Activated B cell treated with CpG ODN at 0.5 μM for 24 hours (primary cell): ENCODE measurements at regions not wholly inside any gene's neighbourhood (a gene's known extent, or its start where the extent isn't known, plus 50 kb on each side); places are given as distances from the start of the nearest gene placed in this dataset.

Source experiments
- ATAC-seq: fragments of 200-7000 bp; cut with Tn5 transposase; one replicate; pipeline ENCODE4 v1.10.0; 2021; ENCODE audit warnings: low read depth, mild to moderate bottlenecking, moderate library complexity
- CTCF ChIA-PET: fragments of 350-600 bp; sonication (Branson Sonifier 250); formaldehyde crosslinking; loops from one replicate; lab custom pipeline; 2021; ENCODE audit warnings: antibody characterized with exemption; lab: Charles Lee
- POLR2A ChIA-PET: fragments of 350-600 bp; sonication (Branson Sonifier 250); formaldehyde crosslinking; loops from one replicate; lab custom pipeline; 2021; ENCODE audit warnings: antibody characterized with exemption; lab: Charles Lee
- DNase-seq: peaks from one replicate; pipeline ENCODE4 v3.0.0; 2022
- H3K27ac Mint-ChIP-seq: one replicate; pipeline ENCODE4 v1.8.0; 2020; ENCODE audit warnings: mixed read lengths
- H3K27me3 Mint-ChIP-seq: one replicate; pipeline ENCODE4 v1.8.0; 2021; ENCODE audit warnings: mixed read lengths
- H3K36me3 Mint-ChIP-seq: one replicate; pipeline ENCODE4 v1.8.0; 2021; ENCODE audit warnings: low read depth, mixed read lengths
- H3K4me1 Mint-ChIP-seq: one replicate; pipeline ENCODE4 v1.8.0; 2021; ENCODE audit warnings: mixed read lengths
- H3K4me3 Mint-ChIP-seq: one replicate; pipeline ENCODE4 v1.8.0; 2020; ENCODE audit warnings: mild to moderate bottlenecking, mixed read lengths
- H3K9me3 Mint-ChIP-seq: one replicate; pipeline ENCODE4 v1.8.0; 2020; ENCODE audit warnings: mixed read lengths
- intact Hi-C: fragments of 100-400 bp; cut with micrococcal nuclease; formaldehyde crosslinking; loops from one replicate; pipeline ENCODE4 v1.15.1; 2024
- TF ChIP-seq, protein P1 (sequence below): fragments of 200-600 bp; IDR thresholded peaks from one replicate; pipeline ENCODE4 v1.8.0; 2022; ENCODE audit warnings: antibody characterized with exemption, mild to moderate bottlenecking

DNA sequence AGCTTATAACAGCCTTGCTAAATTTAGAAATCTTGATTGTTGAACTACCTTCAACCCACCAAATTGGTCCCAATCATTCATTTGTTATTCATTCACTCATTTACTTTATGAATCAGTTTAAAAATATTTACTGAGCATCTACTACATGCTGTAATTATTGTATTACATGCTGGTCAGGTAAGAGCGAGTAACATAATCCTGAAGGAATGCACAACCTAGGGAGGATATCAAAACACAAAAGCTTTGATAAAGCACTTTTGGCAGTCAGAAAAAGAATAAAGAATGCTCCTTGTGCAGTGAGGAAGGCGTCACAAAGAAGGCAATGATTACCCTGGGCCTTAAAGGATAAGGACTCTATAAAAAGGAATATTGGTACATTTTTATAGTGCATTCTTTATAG is 518.9 kb upstream of the NR5A2 start:
- ChIA-PET CTCF (no interaction called here), POLR2A (no interaction called here)
- DNase-seq, result no peak
- intact Hi-C loops, result no loop called here
- H3K36me3 Mint-ChIP-seq, result no peaks in the 10 kb centered on the region
- H3K27ac Mint-ChIP-seq, result no peak overlapping the region
- no peak overlapping the region for H3K4me3 Mint-ChIP-seq
- no peaks in the 10 kb centered on the region for H3K9me3 Mint-ChIP-seq
- H3K27me3 Mint-ChIP-seq, result no peaks in the 10 kb centered on the region
- TF ChIP-seq, protein P1, sequence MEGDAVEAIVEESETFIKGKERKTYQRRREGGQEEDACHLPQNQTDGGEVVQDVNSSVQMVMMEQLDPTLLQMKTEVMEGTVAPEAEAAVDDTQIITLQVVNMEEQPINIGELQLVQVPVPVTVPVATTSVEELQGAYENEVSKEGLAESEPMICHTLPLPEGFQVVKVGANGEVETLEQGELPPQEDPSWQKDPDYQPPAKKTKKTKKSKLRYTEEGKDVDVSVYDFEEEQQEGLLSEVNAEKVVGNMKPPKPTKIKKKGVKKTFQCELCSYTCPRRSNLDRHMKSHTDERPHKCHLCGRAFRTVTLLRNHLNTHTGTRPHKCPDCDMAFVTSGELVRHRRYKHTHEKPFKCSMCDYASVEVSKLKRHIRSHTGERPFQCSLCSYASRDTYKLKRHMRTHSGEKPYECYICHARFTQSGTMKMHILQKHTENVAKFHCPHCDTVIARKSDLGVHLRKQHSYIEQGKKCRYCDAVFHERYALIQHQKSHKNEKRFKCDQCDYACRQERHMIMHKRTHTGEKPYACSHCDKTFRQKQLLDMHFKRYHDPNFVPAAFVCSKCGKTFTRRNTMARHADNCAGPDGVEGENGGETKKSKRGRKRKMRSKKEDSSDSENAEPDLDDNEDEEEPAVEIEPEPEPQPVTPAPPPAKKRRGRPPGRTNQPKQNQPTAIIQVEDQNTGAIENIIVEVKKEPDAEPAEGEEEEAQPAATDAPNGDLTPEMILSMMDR, result no peak
- ATAC-seq, result no peak
- H3K4me1 Mint-ChIP-seq, result peaks cover 26% of the 10 kb centered on the region

DNA sequence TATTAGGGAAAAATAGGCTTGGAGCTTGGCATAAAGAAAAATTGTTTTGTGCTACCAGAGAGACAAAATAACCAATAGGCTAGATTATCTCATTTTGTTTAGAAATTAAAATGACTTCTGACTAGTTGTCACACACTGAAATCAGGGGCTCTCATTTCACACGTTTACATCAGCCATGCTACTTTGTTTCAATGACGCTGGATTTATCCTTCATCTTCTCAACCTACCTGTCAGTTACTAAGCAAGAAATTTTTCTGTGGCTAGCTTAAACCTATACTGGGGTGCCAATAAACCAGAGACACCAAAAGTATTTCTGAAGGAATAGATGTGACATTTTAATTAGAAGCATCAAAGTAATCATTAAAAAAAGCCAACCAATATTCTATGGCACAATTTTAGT is 518.1 kb upstream of the NR5A2 start:
- intact Hi-C loops, result no loop called here
- DNase-seq (no peak), ATAC-seq (no peak)
- H3K36me3 Mint-ChIP-seq, result no peaks in the 10 kb centered on the region
- no peak overlapping the region for H3K4me3 Mint-ChIP-seq
- H3K9me3 Mint-ChIP-seq, result no peaks in the 10 kb centered on the region
- ChIA-PET CTCF (no interaction called here), POLR2A (no interaction called here)
- H3K27me3 Mint-ChIP-seq, result no peaks in the 10 kb centered on the region
- TF ChIP-seq, protein P1, result no peak
- H3K27ac Mint-ChIP-seq, result no peak overlapping the region
- peaks cover 26% of the 10 kb centered on the region for H3K4me1 Mint-ChIP-seq

DNA sequence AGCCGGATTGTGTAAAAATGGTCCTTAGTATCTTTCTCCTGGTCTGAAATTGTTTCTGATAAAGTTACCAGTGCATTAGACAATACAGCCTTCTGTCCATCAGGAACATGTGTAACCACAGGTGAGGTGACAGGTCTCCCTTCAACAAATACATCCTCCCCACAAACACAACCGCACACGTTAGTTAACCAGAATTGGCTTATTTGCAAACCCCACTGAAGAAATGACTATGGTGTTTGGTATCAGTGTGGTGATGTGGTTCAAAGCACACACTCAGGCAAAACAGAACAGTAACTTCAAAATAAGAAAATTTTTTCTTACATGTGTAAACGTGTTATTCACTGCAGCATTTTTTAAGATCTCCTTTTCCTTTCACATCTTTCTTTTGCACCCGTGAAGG is 517.2 kb upstream of the NR5A2 start:
- ATAC-seq (peak; percentile 57), DNase-seq (no peak)
- H3K27ac Mint-ChIP-seq, result peak overlapping the region; percentile 18
- TF ChIP-seq, protein P1, result no peak
- H3K4me1 Mint-ChIP-seq, result peaks cover 26% of the 10 kb centered on the region
- H3K9me3 Mint-ChIP-seq, result no peaks in the 10 kb centered on the region
- no peak overlapping the region for H3K4me3 Mint-ChIP-seq
- no peaks in the 10 kb centered on the region for H3K36me3 Mint-ChIP-seq
- intact Hi-C loops, result no loop called here
- no peaks in the 10 kb centered on the region for H3K27me3 Mint-ChIP-seq
- ChIA-PET CTCF (no interaction called here), POLR2A (no interaction called here)

DNA sequence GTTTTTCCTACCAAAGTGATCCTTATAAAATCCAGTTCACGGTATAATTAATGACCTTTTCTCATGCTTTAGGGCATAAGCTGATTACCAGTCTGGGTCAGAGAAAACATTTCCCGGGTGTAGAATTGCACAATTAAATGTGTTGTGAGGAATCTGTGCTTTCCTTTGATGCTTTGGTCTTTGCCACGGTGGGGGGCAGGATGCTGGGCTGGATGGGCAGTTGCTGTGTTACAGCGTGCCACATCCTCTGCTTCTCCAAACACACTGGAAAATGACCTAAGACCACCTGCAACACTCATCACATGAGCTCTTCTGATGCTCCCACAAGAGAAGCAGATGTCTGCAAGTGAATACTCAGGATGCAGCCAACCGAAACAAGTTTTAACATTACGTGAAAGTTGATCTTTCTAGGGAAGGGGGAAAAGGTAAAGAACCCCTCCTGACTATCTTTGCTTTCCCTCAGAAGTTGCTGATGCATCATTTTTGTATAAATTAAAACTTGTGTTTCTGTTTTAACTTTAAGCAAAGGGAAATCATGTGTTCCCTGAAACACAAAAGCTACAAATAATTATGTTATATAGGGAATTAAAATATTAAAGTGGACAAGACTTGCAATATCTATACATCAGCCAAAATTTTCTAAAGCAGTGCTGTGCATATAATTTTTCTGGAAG is 515.3 kb upstream of the NR5A2 start:
- no peaks in the 10 kb centered on the region for H3K9me3 Mint-ChIP-seq
- H3K36me3 Mint-ChIP-seq, result no peaks in the 10 kb centered on the region
- DNase-seq, result no peak
- no peak for ATAC-seq
- ChIA-PET CTCF (no interaction called here), POLR2A (no interaction called here)
- TF ChIP-seq, protein P1, result no peak
- peaks cover 21% of the 10 kb centered on the region for H3K4me1 Mint-ChIP-seq
- H3K4me3 Mint-ChIP-seq, result no peak overlapping the region
- H3K27ac Mint-ChIP-seq, result no peak overlapping the region
- H3K27me3 Mint-ChIP-seq, result no peaks in the 10 kb centered on the region
- intact Hi-C loops, result no loop called here

DNA sequence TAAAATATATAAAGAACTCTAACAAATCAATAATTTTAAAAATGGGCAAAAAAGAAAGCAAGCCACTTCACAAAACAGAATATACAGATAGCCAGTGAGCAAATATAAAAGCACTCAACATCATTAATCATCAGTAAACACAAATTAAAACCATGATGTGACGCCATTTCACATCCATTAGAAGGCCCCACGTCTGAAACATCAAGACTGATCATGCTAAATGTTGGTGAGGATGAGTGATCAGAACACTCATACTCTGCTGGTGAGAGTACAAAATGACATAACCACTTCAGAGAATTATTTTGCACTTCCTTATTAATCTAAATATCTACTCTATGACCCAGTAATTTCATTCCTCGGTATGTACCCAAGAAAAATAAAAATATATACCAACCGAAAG is 512.2 kb upstream of the NR5A2 start:
- CTCF ChIA-PET, result no interaction called here
- intact Hi-C loops, result no loop called here
- Mint-ChIP-seq H3K4me3 (no peak overlapping the region), H3K27me3 (no peaks in the 10 kb centered on the region), H3K36me3 (no peaks in the 10 kb centered on the region), H3K4me1 (peaks cover 16% of the 10 kb centered on the region), H3K27ac (no peak overlapping the region), H3K9me3 (no peaks in the 10 kb centered on the region)
- TF ChIP-seq, protein P1, result no peak
- DNase-seq, result no peak
- POLR2A ChIA-PET, result no interaction called here
- no peak for ATAC-seq
